GM19452 (cell line): ENCODE measurements at regions not wholly inside any gene's neighbourhood (a gene's known extent, or its start where the extent isn't known, plus 50 kb on each side); places are given as distances from the start of the nearest gene placed in this dataset.

Experiments used
- ATAC-seq: cut with Tn5 transposase; IDR thresholded peaks from one replicate; pipeline ENCODE4 v1.9.1; 2021; ENCODE audit not compliant: unreplicated experiment

DNA sequence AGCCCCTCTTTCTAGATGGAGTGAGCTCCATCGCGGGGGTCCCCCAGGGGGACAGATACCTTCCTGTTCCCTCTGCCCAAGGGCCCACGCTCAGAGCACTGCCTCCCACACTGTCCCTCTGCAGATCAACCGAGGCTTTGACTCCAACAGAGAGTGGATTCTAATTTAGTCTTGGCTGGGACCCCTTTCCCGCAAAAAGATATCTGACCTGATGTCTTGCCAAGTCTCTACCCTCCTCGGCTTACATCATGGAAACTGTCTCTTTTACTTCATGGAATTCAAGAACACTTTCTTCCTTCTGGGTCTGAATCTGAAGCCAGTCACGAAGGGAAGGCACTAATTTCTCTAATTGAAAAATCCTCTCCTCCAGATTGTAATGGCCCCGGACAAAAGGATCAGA lies 278.0 kb downstream of the BMP7 start:
- ATAC-seq, result no peak

DNA sequence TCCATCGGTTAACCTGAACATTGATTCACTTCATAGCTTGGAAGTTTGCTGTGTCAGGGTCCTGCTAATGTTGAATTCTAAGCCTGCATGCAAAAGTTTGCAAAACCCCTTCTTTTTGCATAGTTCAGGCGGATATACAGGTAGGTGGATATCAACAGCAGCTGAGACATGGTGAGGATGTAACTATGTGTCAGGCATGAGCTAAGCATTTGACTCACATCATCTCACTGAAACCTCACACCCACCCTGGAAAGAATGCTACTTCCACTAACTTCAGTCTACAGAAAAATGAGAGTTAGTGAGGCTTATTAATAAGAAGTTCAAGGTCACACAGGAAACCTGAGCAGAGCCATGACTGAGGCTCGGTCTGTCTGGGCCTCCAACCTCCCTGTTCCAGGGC lies 276.9 kb downstream of the BMP7 start:
- ATAC-seq, result no peak

DNA sequence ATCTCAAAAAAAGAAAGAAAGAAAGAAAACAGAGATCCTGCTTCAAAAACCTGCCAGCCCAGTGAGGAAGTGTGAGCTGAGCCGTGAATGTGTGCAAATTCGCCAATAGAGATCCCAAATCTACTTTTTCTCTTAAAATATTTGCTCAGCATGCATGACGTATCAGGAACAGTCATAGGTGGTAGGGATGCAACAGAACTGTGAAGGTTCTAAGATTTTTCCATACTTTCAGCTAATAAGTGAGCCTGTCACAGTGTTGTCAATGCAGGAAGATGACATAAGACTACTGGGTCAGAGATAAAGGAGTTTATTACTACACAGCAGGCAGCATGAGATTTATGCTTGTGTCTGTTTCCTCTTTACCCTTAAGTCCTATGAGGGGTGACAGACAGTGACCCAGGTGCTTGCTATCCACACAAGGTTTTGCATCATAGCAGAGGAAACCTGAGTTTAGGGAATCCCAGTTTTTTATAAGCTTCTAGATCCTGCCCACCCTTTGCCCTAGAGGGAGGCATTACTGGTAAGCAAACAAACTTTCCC lies 273.4 kb downstream of the BMP7 start:
- no peak for ATAC-seq

DNA sequence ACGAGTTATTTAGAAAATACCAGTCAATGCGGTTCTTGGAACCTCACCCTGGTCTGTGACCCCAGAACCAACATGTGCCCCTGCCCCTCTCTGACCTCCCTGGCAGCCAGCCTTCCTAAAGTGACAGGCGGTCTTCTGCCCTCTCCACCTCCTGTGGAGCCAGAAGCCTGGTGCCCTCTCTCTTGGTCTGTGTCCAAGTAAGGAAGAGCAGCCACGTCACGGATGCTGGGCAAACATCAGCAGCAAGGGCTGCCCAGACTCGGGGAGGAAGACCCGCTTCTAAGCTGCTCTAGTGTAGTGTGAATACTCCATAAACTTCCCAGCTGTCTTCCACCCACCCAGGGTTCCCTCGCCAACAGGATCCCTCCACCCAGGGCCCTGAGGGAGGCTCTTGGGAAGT lies 272.4 kb downstream of the BMP7 start:
- no peak for ATAC-seq

DNA sequence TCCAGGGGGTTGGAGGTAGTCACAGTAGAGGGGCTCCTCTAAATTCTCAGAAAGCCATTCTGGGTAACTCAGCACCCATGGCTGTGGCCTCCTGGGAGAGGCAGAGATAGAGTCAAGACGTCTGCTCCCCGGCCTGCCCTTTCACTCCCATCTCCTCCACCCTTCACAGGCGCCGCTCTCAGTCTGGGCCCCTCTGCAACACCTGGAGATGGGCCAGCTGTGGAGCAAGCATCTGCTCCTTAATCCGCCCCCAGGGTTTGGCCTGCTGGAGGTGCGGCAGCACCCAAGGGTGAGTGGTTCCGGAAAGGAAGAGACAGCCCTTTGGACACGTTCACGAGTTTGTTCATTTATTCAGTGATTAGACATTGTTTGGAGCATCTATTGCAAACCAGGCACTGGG lies 271.3 kb downstream of the BMP7 start:
- no peak for ATAC-seq

DNA sequence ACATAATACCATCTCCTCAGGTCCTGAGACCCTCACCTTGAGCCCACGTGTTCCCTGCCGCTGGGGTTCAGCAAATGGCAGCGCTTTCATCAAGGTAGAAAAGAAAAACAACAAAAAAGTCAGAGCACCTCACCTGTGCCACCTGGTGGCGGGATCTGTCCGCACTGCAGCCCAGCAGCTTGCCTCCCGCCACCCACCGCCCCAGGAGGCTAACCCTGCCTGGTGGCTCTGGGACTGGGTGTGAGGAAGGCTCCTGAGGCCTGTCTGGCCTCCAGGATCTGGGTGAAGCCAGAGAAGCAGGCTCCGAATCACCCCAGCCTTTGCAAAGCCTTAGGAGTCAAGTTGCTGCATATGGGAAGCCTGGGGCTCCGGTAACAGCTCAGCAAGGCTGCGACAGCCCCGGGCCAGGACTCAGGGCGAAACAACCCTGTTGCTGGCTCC lies 270.8 kb downstream of the BMP7 start:
- no peak for ATAC-seq

DNA sequence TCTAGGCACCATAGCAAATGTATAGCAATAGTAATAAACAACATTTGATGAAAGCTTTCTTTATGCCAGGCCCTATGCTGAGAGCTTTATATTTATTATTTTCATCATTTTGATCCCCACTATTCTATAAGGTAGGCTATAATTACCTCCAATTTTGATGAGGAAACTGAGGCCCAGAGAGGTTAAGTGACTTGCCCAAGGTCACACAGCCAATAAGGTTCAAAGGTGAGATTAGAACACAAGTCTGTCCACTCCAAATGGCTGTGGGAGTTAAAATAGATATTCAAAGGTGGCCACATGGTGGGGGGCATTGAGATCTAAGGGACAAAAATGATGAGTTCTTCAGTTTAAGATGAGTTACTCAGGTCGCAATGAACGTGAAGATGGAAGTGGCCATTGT lies 269.9 kb downstream of the BMP7 start:
- ATAC-seq, result no peak

DNA sequence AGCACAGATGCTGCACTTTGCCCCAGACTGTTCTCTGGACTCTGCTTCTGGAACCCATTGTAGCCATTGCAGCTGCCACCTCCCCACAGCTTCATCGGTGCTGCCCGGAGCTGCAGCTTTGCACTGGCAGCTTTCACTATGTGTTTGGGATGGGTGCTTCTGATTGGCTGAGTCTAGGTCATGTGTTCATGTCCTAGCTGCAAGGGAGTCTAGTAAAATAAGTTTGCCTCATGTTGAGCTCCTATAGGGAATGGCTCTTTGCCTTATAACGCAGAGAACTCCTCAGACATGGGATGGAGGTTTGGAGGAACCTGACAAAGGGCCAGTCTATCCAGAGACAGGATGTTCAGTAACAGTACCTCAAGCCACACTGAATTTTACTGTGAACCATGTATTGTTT lies 268.0 kb downstream of the BMP7 start:
- no peak for ATAC-seq

DNA sequence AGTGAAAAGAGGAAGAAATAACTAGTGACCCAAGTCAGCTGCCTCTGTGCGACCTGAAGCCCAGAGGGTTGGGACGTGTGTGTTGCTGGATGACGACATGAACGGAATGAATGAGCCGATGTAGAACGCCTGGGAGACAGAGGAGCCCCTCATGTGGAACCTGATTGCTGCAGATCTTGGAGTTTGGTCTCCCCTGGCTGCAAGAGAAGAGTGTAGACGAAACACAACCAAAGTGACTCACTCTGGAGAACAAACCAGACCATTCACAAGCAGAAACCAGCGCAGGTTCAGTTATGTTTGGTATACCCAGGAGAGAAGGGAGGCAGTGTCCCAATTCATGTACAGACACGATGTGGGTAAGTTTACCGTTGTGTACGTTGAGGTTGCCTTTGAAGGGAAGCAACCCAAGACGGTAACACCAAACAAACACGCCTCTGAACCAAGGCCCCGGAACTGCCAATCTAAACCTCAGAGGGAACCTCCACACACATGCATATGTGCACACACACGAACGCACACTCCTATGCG lies 265.9 kb downstream of the BMP7 start:
- ATAC-seq, result no peak

DNA sequence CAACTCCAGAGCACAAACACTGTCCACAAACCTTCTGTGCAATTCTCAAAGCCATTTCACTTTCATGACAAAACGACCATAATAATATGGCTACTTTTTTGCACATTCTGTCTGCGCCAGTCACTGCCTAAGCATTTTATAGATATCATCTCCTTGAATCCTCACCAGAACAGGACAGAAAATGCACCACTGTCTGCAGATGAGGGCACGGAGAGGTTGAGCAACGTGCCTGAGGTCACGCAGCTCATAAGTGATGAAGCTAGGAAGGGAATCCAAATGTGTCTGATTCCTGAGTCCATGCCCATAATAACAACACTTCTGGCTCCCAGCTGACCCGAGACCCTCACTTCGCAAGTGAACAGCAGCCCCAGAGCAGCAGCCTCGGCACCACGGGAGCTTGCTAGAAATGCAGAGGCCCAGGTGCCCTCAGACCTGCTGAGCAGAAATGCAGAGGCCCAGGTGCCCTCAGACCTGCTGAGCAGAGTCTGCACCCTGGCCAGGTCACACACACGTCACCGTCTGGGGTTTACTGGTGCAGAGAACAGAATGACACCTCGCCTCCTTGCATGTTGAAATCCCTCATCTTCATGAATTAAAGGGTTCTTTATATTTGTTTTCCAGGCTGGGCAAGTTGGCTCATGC lies 265.2 kb downstream of the BMP7 start:
- ATAC-seq, result no peak

DNA sequence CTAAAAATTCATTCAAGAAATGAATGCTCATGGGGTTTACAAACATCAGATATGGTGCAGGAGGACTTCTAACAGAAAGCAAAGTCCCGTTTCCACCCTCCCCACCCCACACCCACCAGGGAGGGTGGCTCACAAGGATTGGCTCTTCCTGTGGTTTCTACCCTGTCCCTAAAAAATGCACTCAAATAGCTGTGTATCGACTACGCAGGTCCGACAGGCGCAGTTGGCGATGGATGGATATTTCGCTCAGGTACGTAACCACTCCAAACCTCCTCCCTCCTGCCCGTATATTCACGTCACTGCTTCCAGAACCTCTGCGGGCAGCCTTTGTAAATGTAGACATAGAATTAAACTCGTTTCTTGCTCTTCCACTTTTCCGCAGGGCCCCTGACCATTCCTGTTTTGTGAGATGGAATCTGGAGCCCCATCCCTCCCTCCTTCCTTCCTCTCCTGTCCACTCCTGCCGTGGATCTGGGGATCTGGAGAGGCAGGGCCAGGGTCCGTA lies 264.3 kb downstream of the BMP7 start:
- ATAC-seq, result no peak

DNA sequence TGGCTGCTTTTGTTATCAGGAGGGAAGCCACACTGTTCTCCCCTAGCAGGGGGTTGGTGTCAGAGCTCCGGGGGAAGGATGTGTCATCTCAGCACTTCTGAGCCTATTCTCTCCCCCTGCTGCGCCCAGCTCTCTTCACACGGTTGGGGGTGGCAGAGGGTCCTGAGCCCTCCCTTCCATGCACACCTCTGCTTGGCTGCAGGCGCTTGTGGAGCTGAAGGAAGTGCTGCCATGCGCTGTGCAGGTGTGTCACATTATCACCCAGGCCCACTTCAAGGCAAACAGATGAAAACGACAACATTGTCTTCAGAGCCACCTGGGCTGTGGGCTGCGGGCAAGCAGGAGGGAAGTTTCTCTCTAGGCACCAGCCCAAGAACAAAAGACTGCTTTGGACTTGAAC lies 263.4 kb downstream of the BMP7 start:
- no peak for ATAC-seq

DNA sequence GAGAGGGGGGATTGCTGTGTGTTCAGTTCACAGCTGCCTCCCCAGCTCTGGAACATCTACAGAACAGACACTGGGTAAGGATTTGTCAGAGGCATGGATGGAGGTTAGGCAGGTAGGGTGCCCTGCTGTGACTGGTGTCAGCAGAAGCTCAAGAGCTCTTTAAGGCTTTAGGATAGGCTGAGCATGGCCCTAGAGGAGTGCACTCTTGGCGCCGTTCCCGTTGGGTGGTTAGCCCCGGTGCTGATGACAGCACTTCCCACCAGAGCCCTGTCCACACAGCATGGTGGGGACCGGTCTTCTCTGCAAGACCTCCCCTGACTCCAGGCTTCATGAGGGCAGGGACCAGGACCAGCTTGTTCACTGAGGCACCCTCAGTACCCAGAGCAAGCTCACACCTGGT lies 262.0 kb downstream of the BMP7 start:
- ATAC-seq, result no peak

DNA sequence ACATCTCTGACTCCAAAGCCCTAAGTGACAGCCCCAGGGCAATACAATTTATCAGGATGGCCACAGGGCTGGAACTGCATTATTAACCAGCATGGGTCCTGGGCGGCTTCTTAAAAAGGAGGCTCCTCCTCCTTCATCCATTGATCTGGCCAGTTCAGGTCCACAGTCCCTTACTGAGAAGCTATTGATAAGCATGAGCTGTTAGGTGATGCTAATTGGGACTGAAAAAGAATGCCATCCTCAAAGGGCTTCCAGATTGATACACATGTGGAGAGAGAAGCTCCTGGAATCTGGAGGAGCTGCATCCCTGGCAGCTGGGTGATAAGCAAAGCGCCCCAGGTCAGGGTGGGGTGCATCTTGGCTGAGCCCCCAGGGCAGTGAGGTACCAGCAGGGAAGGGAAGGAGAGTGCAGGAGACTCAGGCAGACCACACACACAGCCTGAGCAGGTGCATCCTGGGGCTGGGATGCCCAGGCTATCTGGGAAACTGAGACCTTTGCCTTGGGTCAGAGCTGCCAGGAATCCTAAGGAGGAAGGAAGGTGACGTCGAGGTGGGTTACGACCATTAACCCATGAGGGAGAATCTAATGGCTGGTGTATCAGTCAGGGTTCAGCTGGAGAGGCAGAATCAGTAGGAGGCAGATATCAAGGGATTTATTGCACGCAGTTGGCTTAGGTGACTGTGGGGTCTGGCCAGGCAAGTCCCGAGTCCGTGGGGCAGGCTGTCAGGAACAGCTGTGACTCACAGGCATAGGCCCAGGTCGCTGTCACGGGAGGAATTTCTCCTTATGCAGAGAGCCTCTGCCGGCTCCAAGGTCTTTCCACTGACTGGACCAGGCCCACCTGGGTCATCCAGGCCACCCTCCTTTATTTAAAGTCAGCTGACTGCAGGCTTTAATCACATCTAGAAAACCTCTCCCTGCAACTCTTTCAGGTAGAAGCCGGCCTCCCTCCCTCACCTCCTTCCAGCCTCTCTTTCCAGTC lies 261.2 kb downstream of the BMP7 start:
- no peak for ATAC-seq

DNA sequence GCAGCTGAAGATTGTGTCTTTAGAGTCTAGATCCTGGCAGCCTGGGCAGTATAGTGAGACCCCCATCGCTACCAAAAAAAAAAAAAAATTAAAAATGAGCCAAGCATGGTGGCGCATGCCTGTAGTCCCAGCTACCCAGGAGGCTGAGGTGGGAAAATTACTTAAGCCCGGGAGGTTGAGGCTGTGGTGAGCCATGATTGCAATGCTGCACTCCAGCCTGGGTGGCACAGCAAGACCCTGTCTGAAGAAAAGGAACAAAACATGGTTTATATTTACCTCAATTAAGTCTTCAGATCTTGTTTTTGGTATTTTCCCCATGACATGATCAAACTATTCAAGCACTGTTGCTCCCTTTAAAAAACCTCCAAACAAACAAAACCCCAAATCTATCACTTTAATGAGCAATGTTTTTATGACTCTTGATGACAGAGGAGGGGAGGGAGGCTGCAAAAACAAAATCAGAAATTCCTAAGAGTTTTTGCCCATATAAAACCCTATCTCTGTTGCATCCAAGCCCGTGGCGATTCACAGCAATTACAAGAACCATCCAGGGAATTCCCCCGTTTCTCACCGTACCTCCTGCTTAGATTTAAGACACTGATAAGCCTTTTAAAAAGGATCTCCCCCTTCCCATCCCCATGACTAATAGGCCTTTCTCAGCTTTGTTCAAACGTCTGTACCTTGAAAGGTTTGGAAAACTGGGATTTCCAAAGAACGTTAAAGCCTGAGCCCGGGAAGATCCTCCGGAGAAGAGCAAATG lies 259.9 kb downstream of the BMP7 start:
- ATAC-seq, result no peak

DNA sequence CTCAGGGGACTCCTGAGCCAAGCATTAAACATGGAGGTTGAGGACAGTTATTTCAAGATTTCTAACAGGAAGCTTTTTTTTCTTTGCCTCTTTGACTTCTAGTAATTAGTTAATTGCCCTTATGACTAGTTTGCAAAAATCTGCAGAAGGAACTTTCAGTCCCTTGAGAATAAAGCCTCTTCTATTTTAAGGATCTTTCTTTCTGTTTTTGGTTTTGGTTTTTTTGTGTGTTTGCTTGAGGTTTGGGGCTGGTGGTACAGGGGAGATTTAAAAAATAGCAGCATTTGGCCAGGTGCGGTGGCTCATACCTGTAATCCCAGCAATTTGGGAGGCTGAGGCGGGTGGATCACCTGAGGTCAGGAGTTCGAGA lies 259.3 kb downstream of the BMP7 start:
- ATAC-seq, result no peak

DNA sequence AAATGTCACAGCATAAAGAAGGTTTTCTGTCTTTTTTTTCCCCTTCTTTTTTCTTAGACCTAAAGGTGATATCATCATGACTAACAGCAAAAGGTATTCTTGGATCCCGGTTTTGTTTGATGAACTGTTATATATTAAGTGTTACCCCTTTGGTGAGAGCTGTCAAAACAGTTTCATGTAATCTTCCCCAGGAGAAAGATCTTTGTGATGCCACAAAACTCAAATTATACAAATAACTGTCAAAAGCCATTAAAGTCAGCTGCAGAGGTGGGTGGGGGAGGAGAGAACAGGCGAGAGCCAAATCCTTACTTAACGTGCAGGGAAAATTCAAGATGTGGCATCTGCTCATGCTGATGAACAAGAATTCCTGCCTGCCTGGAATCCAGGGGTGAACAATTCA lies 258.2 kb downstream of the BMP7 start:
- ATAC-seq, result no peak

DNA sequence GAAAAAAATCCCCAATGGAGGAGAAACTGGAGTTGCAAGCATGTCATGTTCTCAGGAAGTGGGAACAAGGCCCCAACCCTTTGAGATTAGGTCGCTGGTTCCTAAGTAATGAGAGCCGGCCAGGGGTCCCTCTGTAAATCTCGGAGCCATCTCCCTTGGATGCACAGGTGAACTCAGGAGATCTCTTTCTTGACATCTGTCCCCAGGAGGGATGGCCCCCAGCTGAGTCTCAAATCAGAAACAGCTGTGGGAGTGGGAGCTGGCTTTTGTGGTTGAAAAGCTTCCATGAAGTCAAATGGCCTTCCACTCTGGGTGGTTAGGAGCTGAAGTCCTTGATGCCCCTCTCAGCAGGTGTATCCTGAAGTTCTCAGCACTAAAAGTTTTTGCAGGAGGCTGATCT lies 257.1 kb downstream of the BMP7 start:
- ATAC-seq, result no peak

DNA sequence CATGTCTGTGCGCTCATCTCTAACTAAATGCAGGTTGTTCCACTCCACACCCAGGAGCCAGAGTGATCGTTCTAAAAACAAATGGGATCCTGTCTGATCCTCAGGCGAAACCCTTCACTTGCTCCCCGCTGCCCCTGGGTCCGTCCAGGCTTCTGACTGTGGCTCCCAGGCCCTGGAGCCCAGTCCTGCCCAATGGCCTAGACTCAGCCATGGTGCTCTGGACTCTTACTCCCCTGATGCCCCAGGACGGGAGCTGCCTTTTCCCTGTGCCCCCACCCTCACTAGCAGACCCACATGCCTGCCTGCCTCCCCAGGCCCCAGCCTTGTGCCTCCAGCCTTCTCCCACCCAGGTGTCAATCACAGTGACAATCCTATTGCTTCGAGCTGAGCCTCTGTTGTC lies 256.7 kb downstream of the BMP7 start:
- no peak for ATAC-seq

DNA sequence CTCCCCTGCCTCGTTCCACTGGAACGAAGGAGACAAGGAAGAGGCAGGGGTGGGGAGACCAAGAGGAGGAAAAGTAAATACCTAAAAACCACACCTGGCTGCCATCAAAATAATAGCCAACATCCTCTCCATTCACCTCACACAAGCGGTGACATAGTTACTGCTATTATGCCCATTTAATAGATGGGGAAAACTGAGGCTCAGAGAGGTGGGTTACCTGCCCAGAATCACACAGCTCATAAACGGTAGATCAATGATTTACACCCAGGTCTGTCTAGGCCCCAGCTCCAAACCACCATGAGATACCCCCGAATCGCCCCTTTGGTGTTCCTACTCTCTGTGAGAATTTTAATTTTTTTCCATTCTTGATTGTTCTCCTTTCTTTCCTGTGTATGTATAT lies 253.8 kb downstream of the BMP7 start:
- no peak for ATAC-seq

DNA sequence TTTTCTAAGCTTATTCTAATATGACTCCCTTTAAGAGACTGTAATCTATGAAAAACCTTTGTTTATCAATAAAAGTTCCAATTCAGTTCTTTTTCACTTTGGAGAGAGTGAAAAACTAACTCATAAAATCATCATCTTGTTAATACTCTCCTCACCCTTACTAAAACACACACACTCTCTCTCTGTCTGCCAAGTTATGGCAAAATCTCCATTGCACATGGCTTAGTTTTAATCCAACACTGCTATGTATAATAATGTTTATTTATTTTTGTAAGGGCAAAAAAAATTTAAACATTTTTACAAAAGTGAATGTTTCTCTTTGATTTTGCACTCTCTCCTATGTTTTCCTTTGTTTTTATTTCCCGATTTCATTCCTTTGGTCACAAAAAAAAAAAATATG lies 253.2 kb downstream of the BMP7 start:
- no peak for ATAC-seq
